CD4-positive, CD25-positive, alpha-beta regulatory T cell (primary cell): ENCODE measurements at regions not wholly inside any gene's neighbourhood (a gene's known extent, or its start where the extent isn't known, plus 50 kb on each side); places are given as distances from the start of the nearest gene placed in this dataset.
"Not testable (repeated sequence)": the region's sequence is repeated elsewhere in the genome, so short reads cannot be mapped to it uniquely, and the experiment has no call there.

Source experiments
- ATAC-seq, 2 donors: fragments of 150-1000 bp; cut with Tn5 transposase; one replicate each; pipeline ENCODE4 v1.10.0; 2021; ENCODE audit warnings: low read depth in 2 of 2, moderate number of reproducible peaks in 2 of 2, moderate library complexity in 1 of 2
- DNase-seq, 3 donors: peaks; one replicate each; pipeline versions ENCODE4 v3.0.0 to v3.0.0-alpha.2; 2012 to 2022; ENCODE audit warnings: mixed read lengths in 1 of 3
- H3K27ac ChIP-seq: one replicate; pipeline ENCODE4 v1.7.0; 2013; ENCODE audit warnings: mild to moderate bottlenecking, low read length; ENCODE audit not compliant: insufficient read depth, poor library complexity, severe bottlenecking
- H3K27me3 ChIP-seq: one replicate; pipeline ENCODE4 v1.7.0; 2013; ENCODE audit warnings: low read length; ENCODE audit not compliant: control insufficient read depth, insufficient read depth
- H3K36me3 ChIP-seq: one replicate; pipeline ENCODE4 v1.7.0; 2013; ENCODE audit warnings: mild to moderate bottlenecking, low read length, moderate library complexity; ENCODE audit not compliant: control insufficient read depth, insufficient read depth
- H3K4me1 ChIP-seq: 2 replicates; pipeline ENCODE4 v1.7.0; 2013; ENCODE audit warnings: mild to moderate bottlenecking, low read length; ENCODE audit not compliant: insufficient read depth, control insufficient read depth, poor library complexity, severe bottlenecking
- H3K4me3 ChIP-seq: one replicate; pipeline ENCODE4 v1.7.0; 2013; ENCODE audit warnings: low read depth, mild to moderate bottlenecking, low read length, moderate library complexity
- H3K9me3 ChIP-seq, 2 experiments: 1 replicate in 1 of 2; 2 replicates in 1 of 2; pipeline ENCODE4 v1.7.0; 2013; ENCODE audit warnings: low read length in 2 of 2, mild to moderate bottlenecking in 1 of 2, moderate library complexity in 1 of 2; ENCODE audit not compliant: control insufficient read depth in 2 of 2
- H3K27ac Mint-ChIP-seq, 3 donors: one replicate each; pipeline ENCODE4 v1.8.0; 2020 to 2022; ENCODE audit warnings: mild to moderate bottlenecking in 3 of 3, mixed read lengths in 3 of 3, moderate library complexity in 2 of 3
- H3K27me3 Mint-ChIP-seq: one replicate; pipeline ENCODE4 v1.8.0; 2022; ENCODE audit warnings: mild to moderate bottlenecking, mixed read lengths
- H3K36me3 Mint-ChIP-seq: one replicate; pipeline ENCODE4 v1.8.0; 2020; ENCODE audit warnings: mixed read lengths
- H3K4me1 Mint-ChIP-seq, 4 donors: one replicate each; pipeline ENCODE4 v1.8.0; 2020 to 2022; ENCODE audit warnings: mixed read lengths in 4 of 4, mild to moderate bottlenecking in 1 of 4
- H3K4me3 Mint-ChIP-seq, 4 donors: one replicate each; pipeline ENCODE4 v1.8.0; 2020 to 2022; ENCODE audit warnings: mild to moderate bottlenecking in 4 of 4, mixed read lengths in 4 of 4, moderate library complexity in 3 of 4
- H3K9me3 Mint-ChIP-seq, 7 donors: one replicate each; pipeline ENCODE4 v1.8.0; 2020 to 2022; ENCODE audit warnings: mixed read lengths in 7 of 7, mild to moderate bottlenecking in 3 of 7, moderate library complexity in 2 of 7

DNA sequence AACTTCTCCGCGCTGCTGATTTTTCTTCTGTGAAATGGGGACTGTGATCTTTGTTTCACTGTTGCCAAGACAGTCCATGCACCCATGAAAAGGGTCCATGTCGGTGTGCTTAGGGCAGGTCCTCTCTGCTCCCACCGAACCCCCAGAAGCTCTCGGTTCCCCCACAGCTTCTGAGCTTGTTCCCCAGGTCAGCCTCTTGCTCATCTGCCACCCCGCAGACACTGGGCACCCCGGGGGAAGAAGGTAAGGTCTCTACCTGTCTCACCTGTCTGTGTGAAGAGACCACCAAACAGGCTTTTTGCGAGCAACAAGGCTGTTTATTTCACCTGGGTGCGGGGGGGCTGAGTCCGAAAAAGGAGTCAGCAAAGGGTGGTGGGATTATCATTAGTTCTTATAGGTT, 66.2 kb upstream of the NANOS1 start:
- no peaks in the 10 kb centered on the region for H3K36me3 Mint-ChIP-seq
- H3K4me3 Mint-ChIP-seq = no peak overlapping the region
- DNase-seq = no peak
- H3K9me3 ChIP-seq = no peaks in the 10 kb centered on the region
- H3K4me1 Mint-ChIP-seq = no peaks in the 10 kb centered on the region
- no peak for ATAC-seq
- H3K4me3 ChIP-seq = no peak overlapping the region
- H3K27me3 ChIP-seq = no peaks in the 10 kb centered on the region
- no peaks in the 10 kb centered on the region for H3K9me3 Mint-ChIP-seq
- H3K4me1 ChIP-seq = no peaks in the 10 kb centered on the region
- H3K27ac ChIP-seq = no peak overlapping the region
- H3K27me3 Mint-ChIP-seq = peaks cover 25% of the 10 kb centered on the region
- no peaks in the 10 kb centered on the region for H3K36me3 ChIP-seq
- no peak overlapping the region for H3K27ac Mint-ChIP-seq

- ATAC-seq (no peak), DNase-seq (no peak)
- Histone ChIP-seq H3K36me3 (no peaks in the 10 kb centered on the region), H3K9me3 (no peaks in the 10 kb centered on the region), H3K4me1 (no peaks in the 10 kb centered on the region), H3K27me3 (no peaks in the 10 kb centered on the region), H3K27ac (no peak overlapping the region), H3K4me3 (no peak overlapping the region)
- no peak overlapping the region for H3K4me3 Mint-ChIP-seq
- H3K27me3 Mint-ChIP-seq = peaks cover 25% of the 10 kb centered on the region
- no peak overlapping the region for H3K27ac Mint-ChIP-seq
- H3K9me3 Mint-ChIP-seq = no peaks in the 10 kb centered on the region
- H3K4me1 Mint-ChIP-seq = no peaks in the 10 kb centered on the region
- H3K36me3 Mint-ChIP-seq = no peaks in the 10 kb centered on the region
These were observed 65.6 kb upstream of the NANOS1 start for GRCh38 chr10:118963933-118964332.

- not testable (repeated sequence) for H3K9me3 ChIP-seq, H3K4me1 ChIP-seq, DNase-seq, H3K27ac Mint-ChIP-seq, H3K4me1 Mint-ChIP-seq, H3K36me3 ChIP-seq, H3K4me3 ChIP-seq, H3K36me3 Mint-ChIP-seq, H3K4me3 Mint-ChIP-seq, ATAC-seq, H3K27me3 ChIP-seq, H3K9me3 Mint-ChIP-seq, H3K27ac ChIP-seq
- H3K27me3 Mint-ChIP-seq = peaks cover 25% of the 10 kb centered on the region
These were observed 65.0 kb upstream of the NANOS1 start for GRCh38 chr10:118964476-118964875.

GRCh38 chr10:118965096-118965495, 64.4 kb upstream of the NANOS1 start:
- ATAC-seq (no peak), DNase-seq (no peak)
- no peak overlapping the region for H3K27ac Mint-ChIP-seq
- H3K36me3 Mint-ChIP-seq = no peaks in the 10 kb centered on the region
- no peaks in the 10 kb centered on the region for H3K36me3 ChIP-seq
- no peaks in the 10 kb centered on the region for H3K9me3 ChIP-seq
- no peaks in the 10 kb centered on the region for H3K4me1 Mint-ChIP-seq
- no peak overlapping the region for H3K4me3 Mint-ChIP-seq
- H3K27me3 Mint-ChIP-seq = peaks cover 25% of the 10 kb centered on the region
- H3K4me1 ChIP-seq = no peaks in the 10 kb centered on the region
- H3K27me3 ChIP-seq = no peaks in the 10 kb centered on the region
- H3K27ac ChIP-seq = no peak overlapping the region
- H3K9me3 Mint-ChIP-seq = no peaks in the 10 kb centered on the region
- H3K4me3 ChIP-seq = no peak overlapping the region

DNA sequence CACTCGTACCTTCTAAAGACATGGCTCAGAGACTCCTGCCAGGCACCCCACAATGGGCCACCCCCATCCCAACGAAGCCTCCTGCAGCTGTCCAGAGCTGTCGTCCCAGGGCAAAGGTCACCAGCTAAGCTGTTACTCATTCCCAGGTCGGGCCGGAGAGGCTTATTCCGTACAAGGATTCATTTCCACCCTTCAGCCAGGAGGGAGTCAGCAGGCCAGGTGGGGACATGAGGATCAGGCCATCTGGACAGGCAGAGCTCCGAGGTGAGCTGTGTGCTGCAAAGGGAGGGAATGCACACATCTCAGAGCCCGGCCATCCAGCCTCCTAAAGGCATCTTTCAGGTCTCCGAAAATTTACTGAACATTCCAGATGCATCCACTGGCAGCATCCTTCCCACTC, 63.9 kb upstream of the NANOS1 start:
- peaks cover 25% of the 10 kb centered on the region for H3K27me3 Mint-ChIP-seq
- no peak overlapping the region for H3K27ac ChIP-seq
- no peak overlapping the region for H3K4me3 Mint-ChIP-seq
- H3K4me1 Mint-ChIP-seq = no peaks in the 10 kb centered on the region
- H3K9me3 ChIP-seq = no peaks in the 10 kb centered on the region
- H3K27ac Mint-ChIP-seq = no peak overlapping the region
- no peaks in the 10 kb centered on the region for H3K27me3 ChIP-seq
- DNase-seq (no peak), ATAC-seq (no peak)
- no peaks in the 10 kb centered on the region for H3K36me3 ChIP-seq
- H3K36me3 Mint-ChIP-seq = no peaks in the 10 kb centered on the region
- H3K4me1 ChIP-seq = no peaks in the 10 kb centered on the region
- no peak overlapping the region for H3K4me3 ChIP-seq
- H3K9me3 Mint-ChIP-seq = peaks cover 0 to 2% (median 0%) of the 10 kb centered on the region in 7 donors

DNA sequence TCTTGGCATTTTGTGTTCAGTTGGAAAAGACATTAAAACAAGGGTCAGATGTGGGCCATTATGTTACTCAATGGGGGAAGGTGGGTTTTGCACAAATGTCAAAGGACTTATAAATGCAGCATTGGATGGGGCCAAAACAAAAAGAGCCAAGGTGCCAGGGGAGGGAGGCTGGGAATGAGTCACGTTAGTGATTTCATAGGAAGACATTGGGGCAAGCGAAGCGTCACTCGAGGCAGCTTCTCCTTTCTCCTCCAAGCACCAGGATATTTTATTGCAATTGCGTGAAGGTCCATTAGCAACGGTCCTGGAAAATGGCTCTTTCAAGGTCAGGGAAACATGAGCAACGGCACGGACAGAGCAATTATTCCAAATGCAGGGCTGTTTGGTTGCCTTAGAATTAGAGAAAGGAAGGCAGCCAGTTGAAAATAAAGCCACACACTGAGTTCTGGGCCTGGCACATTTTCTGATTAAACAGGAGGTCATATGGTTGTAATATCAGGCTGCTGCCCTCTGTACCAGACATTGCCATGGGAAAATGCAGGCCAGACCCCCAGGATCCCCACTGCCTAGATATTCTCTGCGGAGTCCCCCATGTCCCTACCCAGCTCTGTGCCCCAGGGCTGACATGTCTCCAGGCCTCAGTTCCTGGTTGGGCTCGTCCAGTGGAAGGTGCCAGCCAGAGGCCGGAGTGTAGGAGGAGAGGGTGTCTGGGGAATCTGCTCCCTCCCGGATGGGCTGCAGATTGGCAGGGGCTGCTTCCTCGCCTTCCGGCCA, 63.3 kb upstream of the NANOS1 start:
- Histone ChIP-seq H3K4me1 (no peaks in the 10 kb centered on the region), H3K9me3 (no peaks in the 10 kb centered on the region), H3K27ac (no peak overlapping the region), H3K4me3 (no peak overlapping the region), H3K27me3 (no peaks in the 10 kb centered on the region), H3K36me3 (no peaks in the 10 kb centered on the region)
- no peak for ATAC-seq
- Mint-ChIP-seq H3K4me1 (no peaks in the 10 kb centered on the region), H3K27me3 (peaks cover 29% of the 10 kb centered on the region), H3K27ac (peak overlapping the region in 1 of 3 donors; percentile 69), H3K36me3 (no peaks in the 10 kb centered on the region), H3K9me3 (peaks cover 0 to 2% (median 0%) of the 10 kb centered on the region in 7 donors), H3K4me3 (no peak overlapping the region)
- no peak for DNase-seq

DNA sequence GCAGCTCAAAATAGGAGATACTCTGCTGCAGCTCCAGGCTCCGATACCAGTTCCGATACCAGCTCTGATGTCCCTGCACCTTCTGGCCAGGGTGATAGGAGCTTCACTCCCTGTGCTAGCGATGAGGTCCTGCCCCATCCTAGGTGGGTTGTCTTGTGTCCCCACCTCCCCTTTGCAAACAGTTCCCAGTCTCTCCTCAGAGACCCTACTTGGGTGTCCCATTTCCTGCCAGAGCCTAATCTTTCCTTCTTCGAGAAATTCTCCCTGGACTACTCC, 62.7 kb upstream of the NANOS1 start:
- peaks cover 34% of the 10 kb centered on the region for H3K27me3 Mint-ChIP-seq
- no peaks in the 10 kb centered on the region for H3K36me3 Mint-ChIP-seq
- no peak overlapping the region for H3K4me3 Mint-ChIP-seq
- H3K27me3 ChIP-seq = no peaks in the 10 kb centered on the region
- H3K9me3 Mint-ChIP-seq = peaks cover 0 to 2% (median 0%) of the 10 kb centered on the region in 7 donors
- no peak overlapping the region for H3K27ac Mint-ChIP-seq
- DNase-seq = no peak
- no peak for ATAC-seq
- H3K4me3 ChIP-seq = no peak overlapping the region
- no peaks in the 10 kb centered on the region for H3K4me1 ChIP-seq
- H3K27ac ChIP-seq = no peak overlapping the region
- no peaks in the 10 kb centered on the region for H3K4me1 Mint-ChIP-seq
- no peaks in the 10 kb centered on the region for H3K9me3 ChIP-seq
- H3K36me3 ChIP-seq = no peaks in the 10 kb centered on the region

DNA sequence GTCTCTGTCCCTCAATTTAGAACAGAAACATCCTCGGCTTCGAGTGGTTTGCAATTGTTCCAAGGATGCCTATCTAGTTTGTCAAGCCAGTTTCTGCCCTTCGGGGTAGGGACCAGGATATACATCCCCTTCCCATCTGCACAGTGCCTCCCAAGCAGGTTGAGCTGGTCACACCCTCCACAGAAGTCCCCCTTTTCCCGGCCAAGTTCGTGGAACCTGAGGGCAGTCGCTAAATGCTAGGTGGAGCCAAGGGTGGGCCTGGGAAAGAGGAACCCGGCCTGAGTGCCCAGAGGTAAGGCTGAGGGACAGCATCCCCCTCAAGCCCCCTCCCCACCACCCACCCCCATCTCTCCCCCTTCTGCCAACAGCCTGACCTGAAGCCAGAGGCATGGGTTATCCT, 62.4 kb upstream of the NANOS1 start:
- ATAC-seq (no peak), DNase-seq (no peak)
- no peak overlapping the region for H3K27ac ChIP-seq
- no peaks in the 10 kb centered on the region for H3K36me3 ChIP-seq
- H3K4me1 ChIP-seq = no peaks in the 10 kb centered on the region
- Mint-ChIP-seq H3K9me3 (peaks cover 0 to 2% (median 0%) of the 10 kb centered on the region in 7 donors), H3K27me3 (peaks cover 38% of the 10 kb centered on the region), H3K27ac (no peak overlapping the region), H3K4me1 (no peaks in the 10 kb centered on the region), H3K36me3 (no peaks in the 10 kb centered on the region), H3K4me3 (no peak overlapping the region)
- no peaks in the 10 kb centered on the region for H3K27me3 ChIP-seq
- H3K9me3 ChIP-seq = no peaks in the 10 kb centered on the region
- no peak overlapping the region for H3K4me3 ChIP-seq
